ACC112 (cell line): ENCODE measurements at regions not wholly inside any gene's neighbourhood (a gene's known extent, or its start where the extent isn't known, plus 50 kb on each side); places are given as distances from the start of the nearest gene placed in this dataset.

Experiments
- H2AFZ ChIP-seq: fragments of 200-600 bp; sonication (generic); one replicate; pipeline ENCODE4 v1.6.0; 2017; ENCODE audit warnings: antibody characterized with exemption, low read length; ENCODE audit not compliant: unreplicated experiment
- H3K27ac ChIP-seq: fragments of 200-600 bp; sonication (generic); 2 replicates; pipeline ENCODE4 v1.5.1; 2014; ENCODE audit warnings: low read depth, mild to moderate bottlenecking, antibody characterized with exemption, low read length, moderate library complexity
- H3K27me3 ChIP-seq: fragments of 200-600 bp; sonication (generic); 2 replicates; pipeline ENCODE4 v1.6.1; 2014; ENCODE audit warnings: mild to moderate bottlenecking, antibody characterized with exemption, low read length, moderate library complexity, mixed read lengths; ENCODE audit not compliant: insufficient read depth
- H3K36me3 ChIP-seq: fragments of 200-600 bp; sonication (generic); 2 replicates; pipeline ENCODE4 v1.6.1; 2016; ENCODE audit warnings: mild to moderate bottlenecking, antibody characterized with exemption, low read length, moderate library complexity, mixed read lengths; ENCODE audit not compliant: insufficient read depth
- H3K4me1 ChIP-seq: fragments of 200-600 bp; sonication (generic); one replicate; pipeline ENCODE4 v1.6.1; 2016; ENCODE audit warnings: low read length, mixed read lengths; ENCODE audit not compliant: insufficient read depth, unreplicated experiment, control insufficient read depth
- H3K4me3 ChIP-seq: fragments of 200-600 bp; sonication (generic); 2 replicates; pipeline ENCODE4 v1.5.1; 2014; ENCODE audit warnings: mild to moderate bottlenecking, low read depth, low read length
- H3K79me2 ChIP-seq: fragments of 200-600 bp; sonication (generic); one replicate; pipeline ENCODE4 v1.6.0; 2016; ENCODE audit warnings: low read length; ENCODE audit not compliant: control insufficient read depth, unreplicated experiment, insufficient read depth

GRCh38 chr2:126784045-126784444, 114.6 kb upstream of the TEX51 start:
- H3K4me3 ChIP-seq = no peak overlapping the region
- peaks cover 38% of the 10 kb centered on the region for H3K27me3 ChIP-seq
- no peak overlapping the region for H3K27ac ChIP-seq
- no peaks in the 10 kb centered on the region for H3K36me3 ChIP-seq
- no peak overlapping the region for H2AFZ ChIP-seq
- H3K4me1 ChIP-seq = no peaks in the 10 kb centered on the region
- H3K79me2 ChIP-seq = no peaks in the 10 kb centered on the region

GRCh38 chr2:126784621-126785020, 114.1 kb upstream of the TEX51 start:
- no peaks in the 10 kb centered on the region for H3K36me3 ChIP-seq

GRCh38 chr2:126785236-126785635, 113.5 kb upstream of the TEX51 start:
- Histone ChIP-seq H3K36me3 (no peaks in the 10 kb centered on the region), H3K79me2 (no peaks in the 10 kb centered on the region), H3K4me1 (no peaks in the 10 kb centered on the region)

More at GRCh38 chr2:126784621-126785020, 114.1 kb upstream of the TEX51 start:
- Histone ChIP-seq H3K4me3 (no peak overlapping the region), H3K27me3 (peaks cover 32% of the 10 kb centered on the region), H3K4me1 (no peaks in the 10 kb centered on the region), H2AFZ (no peak overlapping the region), H3K79me2 (no peaks in the 10 kb centered on the region), H3K27ac (no peak overlapping the region)

GRCh38 chr2:126785862-126786261, 112.8 kb upstream of the TEX51 start:
- Histone ChIP-seq H3K27me3 (peaks cover 23% of the 10 kb centered on the region), H3K27ac (no peak overlapping the region), H2AFZ (no peak overlapping the region), H3K79me2 (no peaks in the 10 kb centered on the region), H3K4me3 (no peak overlapping the region), H3K36me3 (no peaks in the 10 kb centered on the region), H3K4me1 (no peaks in the 10 kb centered on the region)

More at GRCh38 chr2:126785236-126785635, 113.5 kb upstream of the TEX51 start:
- H2AFZ ChIP-seq = no peak overlapping the region
- H3K27me3 ChIP-seq = peaks cover 28% of the 10 kb centered on the region
- H3K4me3 ChIP-seq = no peak overlapping the region
- H3K27ac ChIP-seq = no peak overlapping the region

- Histone ChIP-seq H3K27me3 (peaks cover 23% of the 10 kb centered on the region), H3K4me3 (no peak overlapping the region), H2AFZ (no peak overlapping the region), H3K79me2 (no peaks in the 10 kb centered on the region), H3K27ac (no peak overlapping the region), H3K4me1 (no peaks in the 10 kb centered on the region), H3K36me3 (no peaks in the 10 kb centered on the region)
Measured at GRCh38 chr2:126786765-126787164, 111.9 kb upstream of the TEX51 start.

- H3K27me3 ChIP-seq = peaks cover 23% of the 10 kb centered on the region
- H3K4me3 ChIP-seq = no peak overlapping the region
- no peaks in the 10 kb centered on the region for H3K36me3 ChIP-seq
- H3K27ac ChIP-seq = no peak overlapping the region
- H3K79me2 ChIP-seq = no peaks in the 10 kb centered on the region
- H2AFZ ChIP-seq = no peak overlapping the region
- H3K4me1 ChIP-seq = no peaks in the 10 kb centered on the region
Measured at GRCh38 chr2:126787289-126787688, 111.4 kb upstream of the TEX51 start.

GRCh38 chr2:126788113-126788512, 110.6 kb upstream of the TEX51 start:
- Histone ChIP-seq H3K36me3 (no peaks in the 10 kb centered on the region), H3K79me2 (no peaks in the 10 kb centered on the region), H3K4me1 (no peaks in the 10 kb centered on the region), H2AFZ (no peak overlapping the region), H3K27ac (no peak overlapping the region), H3K27me3 (peaks cover 17% of the 10 kb centered on the region; the same call in 1 of the 2 replicates), H3K4me3 (no peak overlapping the region)

GRCh38 chr2:126788652-126789051, 110.0 kb upstream of the TEX51 start:
- no peaks in the 10 kb centered on the region for H3K36me3 ChIP-seq
- H3K79me2 ChIP-seq = no peaks in the 10 kb centered on the region
- no peak overlapping the region for H3K27ac ChIP-seq
- peaks cover 16% of the 10 kb centered on the region for H3K27me3 ChIP-seq
- H3K4me1 ChIP-seq = no peaks in the 10 kb centered on the region
- H2AFZ ChIP-seq = no peak overlapping the region
- no peak overlapping the region for H3K4me3 ChIP-seq

GRCh38 chr2:126790987-126791780, 107.5 kb upstream of the TEX51 start:
- H3K79me2 ChIP-seq = no peaks in the 10 kb centered on the region
- H3K4me3 ChIP-seq = no peak overlapping the region
- H3K4me1 ChIP-seq = no peaks in the 10 kb centered on the region
- no peak overlapping the region for H2AFZ ChIP-seq
- peaks cover 35% of the 10 kb centered on the region for H3K27me3 ChIP-seq
- no peak overlapping the region for H3K27ac ChIP-seq
- H3K36me3 ChIP-seq = no peaks in the 10 kb centered on the region

- no peak overlapping the region for H2AFZ ChIP-seq
- no peaks in the 10 kb centered on the region for H3K4me1 ChIP-seq
- no peak overlapping the region for H3K27ac ChIP-seq
- H3K36me3 ChIP-seq = no peaks in the 10 kb centered on the region
- H3K27me3 ChIP-seq = peaks cover 29% of the 10 kb centered on the region
- H3K4me3 ChIP-seq = no peak overlapping the region
- no peaks in the 10 kb centered on the region for H3K79me2 ChIP-seq
Measured at GRCh38 chr2:126792186-126792585, 106.5 kb upstream of the TEX51 start.

GRCh38 chr2:126792993-126793392, 105.7 kb upstream of the TEX51 start:
- Histone ChIP-seq H3K4me3 (no peak overlapping the region), H2AFZ (no peak overlapping the region), H3K4me1 (no peaks in the 10 kb centered on the region), H3K27ac (no peak overlapping the region), H3K79me2 (no peaks in the 10 kb centered on the region), H3K27me3 (peaks cover 29% of the 10 kb centered on the region), H3K36me3 (no peaks in the 10 kb centered on the region)
